ENCODE measurements at regions not wholly inside any gene's neighbourhood (a gene's known extent, or its start where the extent isn't known, plus 50 kb on each side); places are given as distances from the start of the nearest gene placed in this dataset.
"Not testable (repeated sequence)": the region's sequence is repeated elsewhere in the genome, so short reads cannot be mapped to it uniquely, and the experiment has no call there.

DNA sequence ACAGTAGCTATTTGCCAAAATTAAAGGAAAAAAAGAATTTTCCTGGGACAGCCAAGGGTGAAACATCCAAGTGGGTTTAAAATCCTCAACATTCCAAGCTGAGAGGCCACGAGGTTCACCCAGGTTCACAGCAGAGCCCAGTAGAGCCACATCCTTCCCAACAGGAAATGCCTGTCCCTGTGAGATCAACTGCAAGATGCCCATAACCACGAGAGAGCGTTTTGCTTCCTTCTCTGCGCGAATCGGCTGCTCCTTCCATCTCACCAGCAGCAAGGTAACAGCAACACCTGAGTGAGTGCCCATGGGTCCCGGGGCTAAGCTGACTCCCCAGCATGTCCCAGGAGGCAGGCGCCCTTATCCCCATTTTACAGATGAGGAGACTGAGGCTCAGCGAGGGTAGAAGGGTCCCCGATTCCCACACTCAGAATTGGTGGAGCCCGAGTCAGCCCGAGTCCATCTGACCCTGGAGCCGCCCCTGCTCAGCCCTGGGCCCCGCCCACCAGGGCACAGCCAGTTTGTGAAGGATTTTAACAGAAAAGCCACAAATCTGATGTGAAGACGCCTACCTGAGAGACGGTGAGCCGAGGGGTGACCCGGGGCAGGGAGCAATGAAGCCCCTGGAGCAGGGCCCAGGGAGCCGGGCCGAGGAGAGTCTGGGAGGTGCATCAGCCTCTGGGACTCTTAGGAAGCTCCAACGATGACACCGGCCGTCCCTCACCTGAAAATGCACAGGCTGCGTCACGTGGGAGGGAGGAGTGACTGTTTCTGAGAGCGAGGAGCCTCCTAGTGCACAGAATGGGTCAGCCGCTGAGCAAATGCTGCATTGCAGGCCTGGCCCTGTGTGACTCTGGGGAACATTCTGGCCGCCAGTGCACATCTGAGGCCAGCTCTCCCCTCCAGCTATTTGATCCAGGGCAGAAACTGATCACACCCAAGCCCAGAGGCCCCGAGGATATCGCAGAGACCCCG, 236.9 kb upstream of the SFSWAP start:
- H3K9me3 ChIP-seq (ENCODE audit: control insufficient read depth in 4 of 4, insufficient read depth in 3 of 4, low read length in 3 of 4): no peaks in the 10 kb centered on the region
- DNase-seq (no peak), ATAC-seq (ENCODE audit: insufficient read depth, low FRiP score) (no peak)
- H3K4me3 ChIP-seq: no peak overlapping the region
- H3K9ac ChIP-seq (ENCODE audit: insufficient read depth in 1 of 2, low read length in 2 of 2): no peak overlapping the region
- no peaks in the 10 kb centered on the region for H3K36me3 ChIP-seq (ENCODE audit: control insufficient read depth in 4 of 4, insufficient read depth in 4 of 4, low read length in 4 of 4)
- H3K27ac ChIP-seq (ENCODE audit: low read depth in 1 of 2, low read length in 1 of 2): no peak overlapping the region
- no peaks in the 10 kb centered on the region for H3K4me1 ChIP-seq (ENCODE audit: control insufficient read depth in 5 of 5, insufficient read depth in 5 of 5, low read length in 5 of 5)
- 66 to 68% methylated on average over 30 to 31 of the region's 31 CpGs for WGBS, 2 donors
- no peaks in the 10 kb centered on the region for H3K27me3 ChIP-seq (ENCODE audit: control insufficient read depth in 3 of 3, insufficient read depth in 3 of 3, low read length in 2 of 3)
- TF ChIP-seq, protein P1, sequence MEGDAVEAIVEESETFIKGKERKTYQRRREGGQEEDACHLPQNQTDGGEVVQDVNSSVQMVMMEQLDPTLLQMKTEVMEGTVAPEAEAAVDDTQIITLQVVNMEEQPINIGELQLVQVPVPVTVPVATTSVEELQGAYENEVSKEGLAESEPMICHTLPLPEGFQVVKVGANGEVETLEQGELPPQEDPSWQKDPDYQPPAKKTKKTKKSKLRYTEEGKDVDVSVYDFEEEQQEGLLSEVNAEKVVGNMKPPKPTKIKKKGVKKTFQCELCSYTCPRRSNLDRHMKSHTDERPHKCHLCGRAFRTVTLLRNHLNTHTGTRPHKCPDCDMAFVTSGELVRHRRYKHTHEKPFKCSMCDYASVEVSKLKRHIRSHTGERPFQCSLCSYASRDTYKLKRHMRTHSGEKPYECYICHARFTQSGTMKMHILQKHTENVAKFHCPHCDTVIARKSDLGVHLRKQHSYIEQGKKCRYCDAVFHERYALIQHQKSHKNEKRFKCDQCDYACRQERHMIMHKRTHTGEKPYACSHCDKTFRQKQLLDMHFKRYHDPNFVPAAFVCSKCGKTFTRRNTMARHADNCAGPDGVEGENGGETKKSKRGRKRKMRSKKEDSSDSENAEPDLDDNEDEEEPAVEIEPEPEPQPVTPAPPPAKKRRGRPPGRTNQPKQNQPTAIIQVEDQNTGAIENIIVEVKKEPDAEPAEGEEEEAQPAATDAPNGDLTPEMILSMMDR (IDR thresholded peaks at IDR 0.05; ENCODE audit: control extremely low read depth, extremely low read depth): no peak

DNA sequence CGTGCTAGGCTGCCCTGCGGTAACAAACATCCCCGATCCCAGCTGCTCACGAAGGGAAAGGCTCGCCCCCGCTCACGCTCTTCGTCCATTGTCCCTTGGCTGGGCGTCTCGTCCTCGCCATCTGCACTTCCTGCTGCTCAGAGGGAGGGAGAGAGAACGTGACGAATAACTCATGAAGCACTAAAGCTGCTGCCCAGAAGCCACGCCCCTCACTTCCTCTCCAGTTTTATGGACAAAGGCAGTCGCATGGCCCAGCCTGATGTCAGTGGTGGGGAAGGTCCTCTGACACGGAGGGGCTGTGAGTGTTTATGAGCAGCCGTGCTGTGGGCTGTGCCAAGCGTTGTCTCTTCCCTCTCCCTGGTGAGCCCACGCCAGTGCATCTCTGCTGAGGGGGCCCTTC, 235.9 kb upstream of the SFSWAP start:
- not testable (repeated sequence) for H3K9ac ChIP-seq (ENCODE audit: insufficient read depth in 1 of 2, low read length in 2 of 2); H3K27me3 ChIP-seq (ENCODE audit: control insufficient read depth in 3 of 3, insufficient read depth in 3 of 3, low read length in 2 of 3); H3K4me3 ChIP-seq; DNase-seq; H3K9me3 ChIP-seq (ENCODE audit: control insufficient read depth in 4 of 4, insufficient read depth in 3 of 4, low read length in 3 of 4); H3K27ac ChIP-seq (ENCODE audit: low read depth in 1 of 2, low read length in 1 of 2); H3K36me3 ChIP-seq (ENCODE audit: control insufficient read depth in 4 of 4, insufficient read depth in 4 of 4, low read length in 4 of 4); H3K4me1 ChIP-seq (ENCODE audit: control insufficient read depth in 5 of 5, insufficient read depth in 5 of 5, low read length in 5 of 5); ATAC-seq (ENCODE audit: insufficient read depth, low FRiP score)
- WGBS, 2 donors: 9 to 30% methylated on average over 2 to 5 of the region's 19 CpGs

DNA sequence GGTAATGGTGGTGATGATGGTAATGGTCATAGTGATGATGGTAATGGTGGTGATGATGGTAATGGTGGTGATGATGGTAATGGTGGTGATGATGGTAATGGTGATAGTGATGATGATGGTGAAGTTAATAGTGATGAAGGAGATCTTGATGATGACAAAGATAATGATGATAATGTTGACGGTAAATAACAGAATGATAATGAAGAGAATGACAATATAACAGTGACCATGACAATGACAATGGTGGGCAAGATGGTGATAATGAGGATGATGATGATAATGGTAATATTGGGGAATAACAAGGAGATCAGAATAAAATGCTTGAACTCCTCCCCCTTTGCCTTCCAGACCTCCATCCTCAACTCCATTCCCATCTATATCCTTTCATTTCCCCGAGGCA, 233.3 kb upstream of the SFSWAP start:
- Histone ChIP-seq H3K4me1 (ENCODE audit: control insufficient read depth in 5 of 5, insufficient read depth in 5 of 5, low read length in 5 of 5) (no peaks in the 10 kb centered on the region), H3K9ac (ENCODE audit: insufficient read depth in 1 of 2, low read length in 2 of 2) (no peak overlapping the region), H3K27me3 (ENCODE audit: control insufficient read depth in 3 of 3, insufficient read depth in 3 of 3, low read length in 2 of 3) (no peaks in the 10 kb centered on the region), H3K27ac (ENCODE audit: low read depth in 1 of 2, low read length in 1 of 2) (no peak overlapping the region), H3K4me3 (no peak overlapping the region), H3K36me3 (ENCODE audit: control insufficient read depth in 4 of 4, insufficient read depth in 4 of 4, low read length in 4 of 4) (no peaks in the 10 kb centered on the region), H3K9me3 (ENCODE audit: control insufficient read depth in 4 of 4, insufficient read depth in 3 of 4, low read length in 3 of 4) (no peaks in the 10 kb centered on the region)
- 97% methylated on average over 2 of the region's 2 CpGs for WGBS, 2 donors
- DNase-seq (no peak), ATAC-seq (ENCODE audit: insufficient read depth, low FRiP score) (no peak)
- TF ChIP-seq, protein P1 (IDR thresholded peaks at IDR 0.05; ENCODE audit: control extremely low read depth, extremely low read depth): no peak

DNA sequence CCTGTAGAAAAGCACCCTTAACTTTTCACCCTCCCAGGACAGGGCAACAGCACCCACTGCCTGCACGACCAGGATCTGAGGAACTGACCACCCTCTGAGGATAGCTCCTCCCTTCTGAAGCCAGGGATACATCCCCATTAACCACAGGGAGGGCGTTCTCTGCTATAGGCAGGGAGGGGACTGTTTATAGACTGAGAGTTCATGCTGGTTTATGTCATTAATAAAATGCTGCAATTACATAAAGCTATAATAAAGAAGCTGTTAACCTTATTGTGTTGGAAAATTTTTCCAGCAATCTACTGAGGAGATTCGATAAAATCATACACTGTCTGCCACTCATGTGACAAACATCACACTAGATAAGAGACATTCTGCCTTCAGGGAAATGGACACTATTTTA, 232.4 kb upstream of the SFSWAP start:
- DNase-seq: no peak
- WGBS, 2 donors: 70 to 91% methylated on average over 3 of the region's 3 CpGs

More for the DNA sequence above, 232.4 kb upstream of the SFSWAP start:
- no peak for ATAC-seq (ENCODE audit: insufficient read depth, low FRiP score)
- Histone ChIP-seq H3K9ac (ENCODE audit: insufficient read depth in 1 of 2, low read length in 2 of 2) (no peak overlapping the region), H3K27me3 (ENCODE audit: control insufficient read depth in 3 of 3, insufficient read depth in 3 of 3, low read length in 2 of 3) (no peaks in the 10 kb centered on the region), H3K9me3 (ENCODE audit: control insufficient read depth in 4 of 4, insufficient read depth in 3 of 4, low read length in 3 of 4) (no peaks in the 10 kb centered on the region), H3K4me1 (ENCODE audit: control insufficient read depth in 5 of 5, insufficient read depth in 5 of 5, low read length in 5 of 5) (no peaks in the 10 kb centered on the region), H3K36me3 (ENCODE audit: control insufficient read depth in 4 of 4, insufficient read depth in 4 of 4, low read length in 4 of 4) (no peaks in the 10 kb centered on the region), H3K4me3 (no peak overlapping the region), H3K27ac (ENCODE audit: low read depth in 1 of 2, low read length in 1 of 2) (no peak overlapping the region)
- TF ChIP-seq, protein P1 (IDR thresholded peaks at IDR 0.05; ENCODE audit: control extremely low read depth, extremely low read depth): no peak
